Loucy (cell line): ENCODE measurements at regions not wholly inside any gene's neighbourhood (a gene's known extent, or its start where the extent isn't known, plus 50 kb on each side); places are given as distances from the start of the nearest gene placed in this dataset.

Source experiments
- H2AFZ ChIP-seq: fragments of 200-600 bp; sonication (generic); 2 replicates; pipeline ENCODE4 v1.6.0; 2016; ENCODE audit warnings: antibody characterized with exemption, mild to moderate bottlenecking, low read length, moderate library complexity
- H3F3A ChIP-seq: fragments of 200-600 bp; 2 replicates; pipeline ENCODE4 v1.6.0; 2016; ENCODE audit warnings: antibody characterized with exemption, low read depth, mild to moderate bottlenecking
- H3K27me3 ChIP-seq: fragments of 200-600 bp; sonication (generic); 2 replicates; pipeline ENCODE4 v1.6.1; 2014; ENCODE audit warnings: low read length, mild to moderate bottlenecking; ENCODE audit not compliant: insufficient read depth, poor library complexity, severe bottlenecking
- H3K36me3 ChIP-seq: fragments of 200-600 bp; sonication (generic); 2 replicates; pipeline ENCODE4 v1.6.1; 2016; ENCODE audit warnings: low read length; ENCODE audit not compliant: insufficient read depth
- H3K4me1 ChIP-seq: fragments of 200-600 bp; sonication (generic); 2 replicates; pipeline ENCODE4 v1.5.1; 2014; ENCODE audit warnings: low read length, mild to moderate bottlenecking; ENCODE audit not compliant: insufficient read depth, poor library complexity, severe bottlenecking
- H3K4me2 ChIP-seq: fragments of 200-600 bp; sonication (generic); 2 replicates; pipeline ENCODE4 v1.6.0; 2014; ENCODE audit warnings: antibody characterized with exemption, low read length, low read depth, mild to moderate bottlenecking; ENCODE audit not compliant: poor library complexity, severe bottlenecking
- H3K4me3 ChIP-seq: fragments of 200-600 bp; sonication (generic); 2 replicates; pipeline ENCODE4 v1.5.1; 2014; ENCODE audit warnings: low read length, mild to moderate bottlenecking, mixed read lengths; ENCODE audit not compliant: poor library complexity, severe bottlenecking
- H3K79me2 ChIP-seq: fragments of 200-600 bp; sonication (generic); 2 replicates; pipeline ENCODE4 v1.6.1; 2014; ENCODE audit warnings: low read length; ENCODE audit not compliant: insufficient read depth
- H3K9ac ChIP-seq: fragments of 200-600 bp; sonication (generic); 2 replicates; pipeline ENCODE4 v1.6.0; 2014; ENCODE audit warnings: mild to moderate bottlenecking, low read depth, low read length, moderate library complexity; ENCODE audit not compliant: poor library complexity, severe bottlenecking
- H3K9me2 ChIP-seq: fragments of 200-600 bp; sonication (generic); replicated peaks from 2 replicates; pipeline ENCODE4 v1.6.1; 2016; ENCODE audit warnings: low read depth, low read length, mixed read lengths
- H3K9me3 ChIP-seq: fragments of 200-600 bp; sonication (generic); 2 replicates; pipeline ENCODE4 v1.6.1; 2014; ENCODE audit warnings: mild to moderate bottlenecking, antibody characterized with exemption, low read length, low read depth; ENCODE audit not compliant: insufficient read depth
- H4K20me1 ChIP-seq: fragments of 200-600 bp; sonication (generic); 2 replicates; pipeline ENCODE4 v1.6.0; 2014; ENCODE audit warnings: antibody characterized with exemption, low read length, mild to moderate bottlenecking; ENCODE audit not compliant: insufficient read depth, poor library complexity, severe bottlenecking
- EZH2phosphoT487 ChIP-seq: fragments of 200-600 bp; IDR thresholded peaks from 2 replicates; pipeline ENCODE4 v1.6.1; 2018; ENCODE audit warnings: antibody characterized with exemption, mild to moderate bottlenecking, moderate library complexity, borderline replicate concordance
- TF ChIP-seq, protein P1 (sequence below): fragments of 200-600 bp; sonication (generic); conservative IDR thresholded peaks from 2 replicates; pipeline ENCODE4 v1.5.1; 2014; ENCODE audit warnings: mild to moderate bottlenecking, antibody characterized with exemption, low read length

DNA sequence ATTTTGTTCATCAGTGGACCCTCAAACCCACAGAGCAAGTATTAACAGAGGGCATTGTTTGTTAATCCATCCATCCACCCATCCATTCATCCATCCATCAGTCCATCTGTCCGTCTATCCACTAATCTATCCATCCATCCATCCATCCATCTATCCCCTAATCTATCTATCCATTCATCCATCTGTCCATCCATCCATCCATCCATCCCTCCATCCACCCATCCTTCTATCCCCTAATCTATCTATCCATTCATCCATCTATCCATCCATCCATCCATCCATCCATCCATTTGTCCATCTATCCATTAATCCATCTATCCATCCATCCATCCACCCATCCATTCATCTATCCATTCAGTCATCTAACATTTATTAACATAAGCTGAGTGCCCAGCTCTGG lies 307.3 kb downstream of the MIAT start:
- Histone ChIP-seq H3K27me3 (no peaks in the 10 kb centered on the region), H3K79me2 (no peaks in the 10 kb centered on the region), H3K9me2 (no peaks in the 10 kb centered on the region)

DNA sequence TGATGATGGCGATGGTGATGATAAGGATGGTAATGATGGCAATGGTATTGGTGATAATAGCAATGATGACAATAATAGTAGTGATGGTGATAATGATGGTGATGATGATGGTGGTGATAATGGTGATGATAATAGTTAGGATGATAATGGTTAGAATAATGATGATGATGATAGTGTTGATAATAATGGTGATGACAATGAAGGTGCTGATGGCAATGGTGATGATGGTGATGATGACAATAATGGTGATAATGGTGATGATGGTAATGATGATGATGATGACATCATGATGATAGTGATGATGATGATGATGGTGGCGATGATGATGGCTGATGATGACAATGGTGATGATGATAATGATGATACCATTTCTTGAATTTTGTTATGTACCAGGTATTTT lies 309.9 kb downstream of the MIAT start:
- H3K36me3 ChIP-seq: no peaks in the 10 kb centered on the region
- H3K4me2 ChIP-seq: no peak overlapping the region
- no peak for TF ChIP-seq EZH2phosphoT487
- TF ChIP-seq, protein P1, sequence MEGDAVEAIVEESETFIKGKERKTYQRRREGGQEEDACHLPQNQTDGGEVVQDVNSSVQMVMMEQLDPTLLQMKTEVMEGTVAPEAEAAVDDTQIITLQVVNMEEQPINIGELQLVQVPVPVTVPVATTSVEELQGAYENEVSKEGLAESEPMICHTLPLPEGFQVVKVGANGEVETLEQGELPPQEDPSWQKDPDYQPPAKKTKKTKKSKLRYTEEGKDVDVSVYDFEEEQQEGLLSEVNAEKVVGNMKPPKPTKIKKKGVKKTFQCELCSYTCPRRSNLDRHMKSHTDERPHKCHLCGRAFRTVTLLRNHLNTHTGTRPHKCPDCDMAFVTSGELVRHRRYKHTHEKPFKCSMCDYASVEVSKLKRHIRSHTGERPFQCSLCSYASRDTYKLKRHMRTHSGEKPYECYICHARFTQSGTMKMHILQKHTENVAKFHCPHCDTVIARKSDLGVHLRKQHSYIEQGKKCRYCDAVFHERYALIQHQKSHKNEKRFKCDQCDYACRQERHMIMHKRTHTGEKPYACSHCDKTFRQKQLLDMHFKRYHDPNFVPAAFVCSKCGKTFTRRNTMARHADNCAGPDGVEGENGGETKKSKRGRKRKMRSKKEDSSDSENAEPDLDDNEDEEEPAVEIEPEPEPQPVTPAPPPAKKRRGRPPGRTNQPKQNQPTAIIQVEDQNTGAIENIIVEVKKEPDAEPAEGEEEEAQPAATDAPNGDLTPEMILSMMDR: no peak
- H3K27me3 ChIP-seq: no peaks in the 10 kb centered on the region
- H3K4me3 ChIP-seq: no peak overlapping the region
- no peak overlapping the region for H2AFZ ChIP-seq
- H3K79me2 ChIP-seq: no peaks in the 10 kb centered on the region
- no peaks in the 10 kb centered on the region for H3K9me3 ChIP-seq
- H3K9ac ChIP-seq: no peak overlapping the region
- no peaks in the 10 kb centered on the region for H3F3A ChIP-seq
- H3K4me1 ChIP-seq: no peaks in the 10 kb centered on the region
- no peaks in the 10 kb centered on the region for H4K20me1 ChIP-seq
- H3K9me2 ChIP-seq: no peaks in the 10 kb centered on the region

More for the DNA sequence above, 307.3 kb downstream of the MIAT start:
- TF ChIP-seq EZH2phosphoT487: no peak
- TF ChIP-seq, protein P1: no peak
- no peak overlapping the region for H2AFZ ChIP-seq
- no peak overlapping the region for H3K4me2 ChIP-seq
- H3K9me3 ChIP-seq: no peaks in the 10 kb centered on the region
- no peaks in the 10 kb centered on the region for H4K20me1 ChIP-seq
- H3K9ac ChIP-seq: no peak overlapping the region
- no peak overlapping the region for H3K4me3 ChIP-seq
- no peaks in the 10 kb centered on the region for H3K36me3 ChIP-seq
- no peaks in the 10 kb centered on the region for H3K4me1 ChIP-seq
- no peaks in the 10 kb centered on the region for H3F3A ChIP-seq

DNA sequence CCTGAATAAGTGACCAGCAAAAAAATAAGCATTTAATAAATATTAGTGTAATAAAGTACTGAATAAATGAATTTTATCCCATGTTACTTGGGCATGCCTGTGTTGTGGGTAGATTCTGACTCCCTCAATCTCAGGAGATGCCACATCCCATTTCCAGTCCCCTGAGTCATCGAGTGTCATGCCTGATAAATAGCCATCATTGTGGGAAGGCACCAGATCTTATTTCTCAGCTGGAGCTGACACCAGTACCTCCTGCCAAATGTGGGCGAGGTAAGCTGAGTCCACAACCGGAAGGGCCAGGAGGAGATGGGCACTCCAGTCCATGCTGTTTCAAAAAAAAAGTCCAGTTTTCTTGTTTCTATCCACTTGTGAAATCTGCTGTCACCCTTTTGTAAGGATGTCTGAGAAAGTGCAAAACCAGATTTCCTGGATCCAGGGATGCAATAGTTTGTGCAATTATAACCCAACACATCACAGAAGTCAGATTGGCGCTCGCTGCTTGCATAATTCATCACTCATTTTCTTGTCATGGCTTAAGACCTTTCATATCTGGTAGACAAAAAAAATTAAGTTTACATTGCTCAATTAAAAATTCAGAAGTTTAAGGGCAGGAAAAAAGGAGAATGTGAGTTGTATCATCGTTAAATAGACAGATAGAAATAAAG lies 311.6 kb downstream of the MIAT start:
- H3K4me2 ChIP-seq: no peak overlapping the region
- H3F3A ChIP-seq: no peaks in the 10 kb centered on the region
- H3K36me3 ChIP-seq: no peaks in the 10 kb centered on the region
- no peaks in the 10 kb centered on the region for H3K27me3 ChIP-seq
- H3K9ac ChIP-seq: no peak overlapping the region
- no peak overlapping the region for H3K4me3 ChIP-seq
- TF ChIP-seq, protein P1: no peak
- no peak for TF ChIP-seq EZH2phosphoT487
- no peaks in the 10 kb centered on the region for H3K79me2 ChIP-seq
- no peaks in the 10 kb centered on the region for H3K9me3 ChIP-seq
- no peaks in the 10 kb centered on the region for H3K4me1 ChIP-seq
- H4K20me1 ChIP-seq: no peaks in the 10 kb centered on the region
- no peaks in the 10 kb centered on the region for H3K9me2 ChIP-seq
- H2AFZ ChIP-seq: no peak overlapping the region
